SJCRH30 (cell line): ENCODE measurements at regions not wholly inside any gene's neighbourhood (a gene's known extent, or its start where the extent isn't known, plus 50 kb on each side); places are given as distances from the start of the nearest gene placed in this dataset.
"Not testable (repeated sequence)": the region's sequence is repeated elsewhere in the genome, so short reads cannot be mapped to it uniquely, and the experiment has no call there.

Source experiments
- DNase-seq, 2 experiments: peaks; one replicate each; pipeline ENCODE4 v3.0.0-alpha.2; 2015 to 2020
- H3K27ac ChIP-seq: fragments of 250-450 bp; sonication (Bioruptor Pico); 2 replicates; pipeline ENCODE4 v1.5.1; 2020; ENCODE audit warnings: mild to moderate bottlenecking, moderate library complexity
- H3K27me3 ChIP-seq: fragments of 250-450 bp; sonication (Bioruptor Pico); 2 replicates; pipeline ENCODE4 v1.5.1; 2020; ENCODE audit warnings: mild to moderate bottlenecking, moderate library complexity
- H3K36me3 ChIP-seq: fragments of 250-450 bp; sonication (Bioruptor Pico); 2 replicates; pipeline ENCODE4 v1.5.1; 2020; ENCODE audit warnings: mild to moderate bottlenecking, moderate library complexity
- H3K4me1 ChIP-seq: fragments of 250-450 bp; sonication (Bioruptor Pico); 2 replicates; pipeline ENCODE4 v1.5.1; 2020; ENCODE audit warnings: mild to moderate bottlenecking, moderate library complexity
- H3K4me3 ChIP-seq: fragments of 250-450 bp; sonication (Bioruptor Pico); 2 replicates; pipeline ENCODE4 v1.5.1; 2020; ENCODE audit warnings: mild to moderate bottlenecking, moderate library complexity
- H3K9me3 ChIP-seq: fragments of 250-450 bp; sonication (Bioruptor Pico); replicated peaks from 2 replicates; pipeline ENCODE4 v1.5.1; 2020; ENCODE audit warnings: mild to moderate bottlenecking, moderate library complexity

DNA sequence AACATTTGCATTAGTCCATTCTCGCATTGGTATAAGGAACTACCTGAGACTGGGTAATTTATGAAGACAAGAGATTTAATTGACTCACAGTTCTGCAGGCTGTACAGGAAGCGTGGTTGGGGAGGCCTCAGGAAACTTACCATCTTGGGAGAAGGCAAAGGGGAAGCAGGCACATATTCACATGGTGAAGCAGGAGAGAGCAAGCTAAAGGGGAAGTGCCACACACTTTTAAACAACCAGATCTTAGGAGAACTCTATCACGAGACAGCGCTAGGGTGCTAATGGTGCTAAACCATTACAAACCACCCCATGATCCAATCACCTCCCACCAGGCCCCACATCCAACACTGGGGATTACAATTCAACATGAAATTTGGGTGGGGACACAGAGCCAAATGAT lies 201.7 kb upstream of the MGAT5 start:
- Histone ChIP-seq H3K4me3 (no peak overlapping the region), H3K9me3 (no peaks in the 10 kb centered on the region), H3K36me3 (no peaks in the 10 kb centered on the region), H3K27ac (no peak overlapping the region), H3K4me1 (no peaks in the 10 kb centered on the region), H3K27me3 (no peaks in the 10 kb centered on the region)
- no peak for DNase-seq

GRCh38 chr2:134056173-134056572 lies 197.7 kb upstream of the MGAT5 start:
- DNase-seq = no peak

GRCh38 chr2:134061066-134061465 lies 192.8 kb upstream of the MGAT5 start:
- H3K9me3 ChIP-seq, H3K4me3 ChIP-seq, H3K27ac ChIP-seq, H3K4me1 ChIP-seq, H3K36me3 ChIP-seq, H3K27me3 ChIP-seq, DNase-seq: not testable (repeated sequence)

More at GRCh38 chr2:134056173-134056572, 197.7 kb upstream of the MGAT5 start:
- Histone ChIP-seq H3K4me1 (no peaks in the 10 kb centered on the region), H3K27me3 (no peaks in the 10 kb centered on the region), H3K4me3 (no peak overlapping the region), H3K36me3 (no peaks in the 10 kb centered on the region), H3K9me3 (no peaks in the 10 kb centered on the region), H3K27ac (no peak overlapping the region)

DNA sequence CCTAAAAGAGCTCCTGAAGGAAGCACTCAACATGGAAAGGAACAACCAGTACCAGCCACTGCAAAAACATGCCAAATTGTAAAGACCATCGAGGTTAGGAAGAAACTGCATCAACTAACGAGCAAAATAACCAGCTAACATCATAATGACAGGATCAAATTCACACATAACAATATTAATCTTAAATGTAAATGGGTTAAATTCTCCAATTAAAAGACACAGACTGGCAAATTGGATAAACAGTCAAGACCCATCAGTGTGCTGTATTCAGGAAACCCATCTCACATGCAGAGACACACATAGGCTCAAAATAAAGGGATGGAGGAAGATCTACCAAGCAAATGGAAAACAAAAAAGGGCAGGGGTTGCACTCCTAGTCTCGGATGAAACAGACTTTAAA lies 191.6 kb upstream of the MGAT5 start:
- not testable (repeated sequence) for H3K9me3 ChIP-seq, H3K27ac ChIP-seq, H3K27me3 ChIP-seq, H3K4me1 ChIP-seq, H3K36me3 ChIP-seq, H3K4me3 ChIP-seq, DNase-seq

DNA sequence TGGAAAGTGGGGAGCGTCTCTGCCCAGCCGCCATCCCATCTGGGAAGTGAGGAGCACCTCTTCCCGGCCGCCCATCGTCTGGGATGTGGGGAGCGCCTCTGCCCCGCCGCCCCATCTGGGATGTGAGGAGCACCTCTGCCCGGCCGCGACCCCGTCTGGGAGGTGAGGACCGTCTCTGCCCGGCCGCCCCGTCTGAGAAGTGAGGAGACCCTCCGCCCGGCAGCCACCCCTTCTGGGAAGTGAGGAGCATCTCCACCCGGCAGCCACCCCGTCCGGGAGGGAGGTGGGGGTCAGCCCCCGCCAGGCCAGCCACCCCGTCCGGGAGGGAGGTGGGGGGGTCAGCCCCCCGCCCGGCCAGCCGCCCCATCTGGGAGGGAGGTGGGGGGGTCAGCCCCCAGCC lies 190.0 kb upstream of the MGAT5 start:
- H3K27me3 ChIP-seq, H3K36me3 ChIP-seq, H3K4me3 ChIP-seq, H3K27ac ChIP-seq, H3K9me3 ChIP-seq, H3K4me1 ChIP-seq, DNase-seq: not testable (repeated sequence)

DNA sequence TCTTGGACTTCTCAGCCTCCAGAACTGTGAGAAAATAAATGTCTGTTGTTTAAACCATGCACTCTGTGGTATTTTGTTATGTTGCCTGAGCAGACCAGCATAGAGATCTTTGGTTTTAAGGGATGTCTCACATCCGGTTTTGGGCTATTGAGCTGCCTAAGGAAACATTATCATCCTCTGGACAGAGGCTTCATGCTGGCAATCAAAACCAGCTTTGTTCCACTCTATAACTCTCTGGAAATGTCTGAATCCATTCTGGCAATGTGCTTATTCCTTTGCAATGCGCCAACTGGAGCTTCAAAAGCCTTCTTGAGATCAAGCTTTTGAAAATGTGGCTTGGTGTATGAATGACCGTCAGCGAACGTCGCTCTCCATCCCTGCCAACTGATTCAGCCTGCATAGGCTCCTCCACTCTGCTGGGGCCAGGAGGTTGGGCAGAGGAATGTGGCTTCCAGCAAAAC lies 183.6 kb upstream of the MGAT5 start:
- H3K36me3 ChIP-seq = no peaks in the 10 kb centered on the region
- H3K27ac ChIP-seq = no peak overlapping the region
- H3K4me1 ChIP-seq = no peaks in the 10 kb centered on the region
- no peaks in the 10 kb centered on the region for H3K27me3 ChIP-seq
- no peak overlapping the region for H3K4me3 ChIP-seq
- no peaks in the 10 kb centered on the region for H3K9me3 ChIP-seq
- DNase-seq = no peak

- Histone ChIP-seq H3K9me3 (no peaks in the 10 kb centered on the region), H3K27ac (no peak overlapping the region), H3K27me3 (no peaks in the 10 kb centered on the region), H3K36me3 (no peaks in the 10 kb centered on the region), H3K4me3 (no peak overlapping the region), H3K4me1 (no peaks in the 10 kb centered on the region)
- DNase-seq = no peak
Observed at GRCh38 chr2:134072341-134072740, 181.5 kb upstream of the MGAT5 start.

DNA sequence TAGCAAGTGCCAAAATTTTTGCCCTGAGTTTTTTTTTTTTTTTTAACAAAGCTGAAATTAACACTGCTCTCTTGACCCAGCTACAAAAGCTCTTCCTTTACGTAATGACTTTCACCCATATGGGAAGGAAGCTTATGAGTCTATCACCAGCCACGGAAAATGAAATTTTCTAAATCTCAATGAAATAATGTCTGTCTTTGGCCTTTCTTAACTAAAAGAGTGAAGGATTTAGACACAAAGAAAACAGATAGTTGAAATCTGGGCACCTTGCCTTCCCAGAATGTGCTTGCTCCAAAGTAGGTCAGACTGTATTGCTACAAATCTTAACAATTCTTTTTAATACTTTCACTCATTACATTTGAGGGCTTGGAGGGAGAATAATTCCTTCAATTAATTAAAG lies 180.8 kb upstream of the MGAT5 start:
- Histone ChIP-seq H3K27me3 (no peaks in the 10 kb centered on the region), H3K4me3 (no peak overlapping the region), H3K4me1 (no peaks in the 10 kb centered on the region), H3K36me3 (no peaks in the 10 kb centered on the region), H3K27ac (no peak overlapping the region), H3K9me3 (no peaks in the 10 kb centered on the region)
- no peak for DNase-seq

- Histone ChIP-seq H3K27me3 (no peaks in the 10 kb centered on the region), H3K9me3 (no peaks in the 10 kb centered on the region), H3K36me3 (no peaks in the 10 kb centered on the region), H3K27ac (no peak overlapping the region), H3K4me3 (no peak overlapping the region), H3K4me1 (no peaks in the 10 kb centered on the region)
- DNase-seq = no peak
Observed at GRCh38 chr2:134074619-134075018, 179.3 kb upstream of the MGAT5 start.

- Histone ChIP-seq H3K27ac (no peak overlapping the region), H3K4me1 (no peaks in the 10 kb centered on the region), H3K4me3 (no peak overlapping the region), H3K9me3 (no peaks in the 10 kb centered on the region), H3K27me3 (no peaks in the 10 kb centered on the region), H3K36me3 (no peaks in the 10 kb centered on the region)
- no peak for DNase-seq
Observed at GRCh38 chr2:134075204-134075603, 178.7 kb upstream of the MGAT5 start.

GRCh38 chr2:134078354-134078753 lies 175.5 kb upstream of the MGAT5 start:
- no peaks in the 10 kb centered on the region for H3K27me3 ChIP-seq
- H3K4me1 ChIP-seq = no peaks in the 10 kb centered on the region
- DNase-seq = no peak
- no peaks in the 10 kb centered on the region for H3K9me3 ChIP-seq
- H3K27ac ChIP-seq = no peak overlapping the region
- H3K36me3 ChIP-seq = no peaks in the 10 kb centered on the region
- no peak overlapping the region for H3K4me3 ChIP-seq

- Histone ChIP-seq H3K4me1 (no peaks in the 10 kb centered on the region), H3K36me3 (no peaks in the 10 kb centered on the region), H3K27ac (no peak overlapping the region), H3K27me3 (no peaks in the 10 kb centered on the region), H3K4me3 (no peak overlapping the region), H3K9me3 (no peaks in the 10 kb centered on the region)
- no peak for DNase-seq
Observed at GRCh38 chr2:134079373-134079772, 174.5 kb upstream of the MGAT5 start.

DNA sequence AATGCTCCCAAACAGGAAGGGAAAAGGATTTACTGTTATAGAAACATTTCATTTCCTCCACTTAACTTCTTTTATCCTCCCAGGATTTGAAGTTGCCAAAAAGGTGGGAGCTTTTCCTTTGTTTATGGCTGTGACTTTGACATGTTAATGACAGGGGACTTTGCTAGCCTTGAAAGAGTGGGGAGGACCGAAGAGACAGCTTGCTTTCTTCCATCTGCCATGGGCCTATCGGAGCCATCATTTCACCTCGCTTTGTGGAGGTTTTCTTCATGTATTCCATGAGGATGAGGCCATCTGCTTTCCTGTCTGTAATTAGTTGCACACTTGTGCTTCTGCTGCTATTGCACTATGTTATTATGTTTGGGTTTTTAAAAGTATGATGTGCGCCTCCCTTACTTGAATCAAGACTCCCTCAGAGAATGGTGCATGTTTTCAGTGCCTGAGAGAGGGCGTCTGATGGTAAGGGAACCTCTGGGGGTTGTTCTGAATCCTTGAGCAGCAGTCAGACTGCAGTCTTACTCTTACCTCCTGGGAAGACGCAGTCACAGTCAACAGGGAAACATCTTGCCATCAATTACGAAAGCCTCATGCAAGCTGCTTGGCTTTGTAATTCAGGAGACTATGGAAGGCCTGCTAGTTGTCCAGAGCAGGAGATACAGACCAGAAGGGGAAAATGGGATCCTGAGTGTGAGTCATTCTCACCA lies 173.3 kb upstream of the MGAT5 start:
- H3K27ac ChIP-seq = no peak overlapping the region
- no peaks in the 10 kb centered on the region for H3K4me1 ChIP-seq

GRCh38 chr2:134081238-134081938 lies 172.5 kb upstream of the MGAT5 start:
- Histone ChIP-seq H3K36me3 (no peaks in the 10 kb centered on the region), H3K9me3 (no peaks in the 10 kb centered on the region), H3K4me1 (no peaks in the 10 kb centered on the region), H3K27ac (no peak overlapping the region), H3K4me3 (no peak overlapping the region), H3K27me3 (no peaks in the 10 kb centered on the region)
- DNase-seq = no peak

More for the DNA sequence above, 173.3 kb upstream of the MGAT5 start:
- no peak overlapping the region for H3K4me3 ChIP-seq
- DNase-seq = no peak
- no peaks in the 10 kb centered on the region for H3K27me3 ChIP-seq
- no peaks in the 10 kb centered on the region for H3K36me3 ChIP-seq
- no peaks in the 10 kb centered on the region for H3K9me3 ChIP-seq

- Histone ChIP-seq H3K4me3 (no peak overlapping the region), H3K9me3 (no peaks in the 10 kb centered on the region), H3K36me3 (no peaks in the 10 kb centered on the region), H3K27ac (no peak overlapping the region), H3K27me3 (no peaks in the 10 kb centered on the region), H3K4me1 (no peaks in the 10 kb centered on the region)
- DNase-seq = no peak
Observed at GRCh38 chr2:134083548-134083947, 170.3 kb upstream of the MGAT5 start.
